Smooth muscle cell (in vitro differentiated cells): ENCODE measurements at regions not wholly inside any gene's neighbourhood (a gene's known extent, or its start where the extent isn't known, plus 50 kb on each side); places are given as distances from the start of the nearest gene placed in this dataset.

Experiments
- DNase-seq: peaks from one replicate; lab custom pipeline; 2025; ENCODE audit not compliant: unreplicated experiment; lab: John Stamatoyannopoulos, UW
- H2AFZ ChIP-seq: fragments of 200-600 bp; sonication (generic); 2 replicates; pipeline ENCODE4 v1.6.0; 2016; ENCODE audit warnings: antibody characterized with exemption, low read depth, mild to moderate bottlenecking
- H3F3A ChIP-seq: fragments of 200-600 bp; sonication (generic); 2 replicates; pipeline ENCODE4 v1.6.0; 2017; ENCODE audit warnings: antibody characterized with exemption, low read depth
- H3K27ac ChIP-seq: fragments of 200-600 bp; sonication (generic); 2 replicates; pipeline ENCODE4 v1.5.1; 2016; ENCODE audit warnings: low read depth, mild to moderate bottlenecking
- H3K27me3 ChIP-seq: fragments of 200-600 bp; sonication (generic); 2 replicates; pipeline ENCODE4 v1.6.1; 2016; ENCODE audit warnings: low read depth, mild to moderate bottlenecking
- H3K36me3 ChIP-seq: fragments of 200-600 bp; sonication (generic); 2 replicates; pipeline ENCODE4 v1.5.1; 2016; ENCODE audit warnings: low read depth
- H3K4me1 ChIP-seq: fragments of 200-600 bp; sonication (generic); 2 replicates; pipeline ENCODE4 v1.5.1; 2016; ENCODE audit warnings: low read depth
- H3K4me2 ChIP-seq: fragments of 200-600 bp; sonication (generic); 2 replicates; pipeline ENCODE4 v1.6.0; 2016; ENCODE audit warnings: mild to moderate bottlenecking
- H3K4me3 ChIP-seq: fragments of 200-600 bp; sonication (generic); 2 replicates; pipeline ENCODE4 v1.5.1; 2016; ENCODE audit warnings: mild to moderate bottlenecking
- H3K79me2 ChIP-seq: fragments of 200-600 bp; sonication (generic); 2 replicates; pipeline ENCODE4 v1.6.0; 2016; ENCODE audit warnings: low read depth, mild to moderate bottlenecking
- H3K9ac ChIP-seq: fragments of 200-600 bp; sonication (generic); 2 replicates; pipeline ENCODE4 v1.6.0; 2016; ENCODE audit warnings: low read depth
- H3K9me3 ChIP-seq: fragments of 200-600 bp; sonication (generic); replicated peaks from 2 replicates; pipeline ENCODE4 v1.5.1; 2016; ENCODE audit warnings: low read depth
- H4K20me1 ChIP-seq: fragments of 200-600 bp; sonication (generic); 2 replicates; pipeline ENCODE4 v1.6.0; 2016; ENCODE audit warnings: low read depth
- WGBS: methylation state at CpG from one replicate; pipeline ENCODE4 v1.1.7; 2016; ENCODE audit warnings: low lambda C conversion rate; 5-methylcytosine and 5-hydroxymethylcytosine counted together
- TF ChIP-seq, protein P1 (sequence below): fragments of 200-600 bp; sonication (generic); IDR thresholded peaks from 2 replicates; pipeline ENCODE4 v1.5.1; 2017; ENCODE audit warnings: borderline replicate concordance, mild to moderate bottlenecking, antibody characterized with exemption; ENCODE audit not compliant: insufficient read depth, poor library complexity, severe bottlenecking

GRCh38 chr6:113560376-113560775 is 296.8 kb upstream of the MARCKS start:
- H2AFZ ChIP-seq, result no peak overlapping the region
- DNase-seq, result no peak
- WGBS, result 100% methylated on average over 1 of the region's 1 CpG
- H4K20me1 ChIP-seq, result no peaks in the 10 kb centered on the region
- H3K4me1 ChIP-seq, result peaks cover 23% of the 10 kb centered on the region
- TF ChIP-seq, protein P1, sequence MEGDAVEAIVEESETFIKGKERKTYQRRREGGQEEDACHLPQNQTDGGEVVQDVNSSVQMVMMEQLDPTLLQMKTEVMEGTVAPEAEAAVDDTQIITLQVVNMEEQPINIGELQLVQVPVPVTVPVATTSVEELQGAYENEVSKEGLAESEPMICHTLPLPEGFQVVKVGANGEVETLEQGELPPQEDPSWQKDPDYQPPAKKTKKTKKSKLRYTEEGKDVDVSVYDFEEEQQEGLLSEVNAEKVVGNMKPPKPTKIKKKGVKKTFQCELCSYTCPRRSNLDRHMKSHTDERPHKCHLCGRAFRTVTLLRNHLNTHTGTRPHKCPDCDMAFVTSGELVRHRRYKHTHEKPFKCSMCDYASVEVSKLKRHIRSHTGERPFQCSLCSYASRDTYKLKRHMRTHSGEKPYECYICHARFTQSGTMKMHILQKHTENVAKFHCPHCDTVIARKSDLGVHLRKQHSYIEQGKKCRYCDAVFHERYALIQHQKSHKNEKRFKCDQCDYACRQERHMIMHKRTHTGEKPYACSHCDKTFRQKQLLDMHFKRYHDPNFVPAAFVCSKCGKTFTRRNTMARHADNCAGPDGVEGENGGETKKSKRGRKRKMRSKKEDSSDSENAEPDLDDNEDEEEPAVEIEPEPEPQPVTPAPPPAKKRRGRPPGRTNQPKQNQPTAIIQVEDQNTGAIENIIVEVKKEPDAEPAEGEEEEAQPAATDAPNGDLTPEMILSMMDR, result no peak
- no peak overlapping the region for H3K4me3 ChIP-seq
- no peak overlapping the region for H3K4me2 ChIP-seq
- no peaks in the 10 kb centered on the region for H3K79me2 ChIP-seq
- H3K27ac ChIP-seq, result peak overlapping the region; percentile 77
- peak overlapping the region; percentile 23 for H3K9ac ChIP-seq
- no peaks in the 10 kb centered on the region for H3K9me3 ChIP-seq
- H3F3A ChIP-seq, result peaks cover 13% of the 10 kb centered on the region
- H3K27me3 ChIP-seq, result no peaks in the 10 kb centered on the region
- no peaks in the 10 kb centered on the region for H3K36me3 ChIP-seq

DNA sequence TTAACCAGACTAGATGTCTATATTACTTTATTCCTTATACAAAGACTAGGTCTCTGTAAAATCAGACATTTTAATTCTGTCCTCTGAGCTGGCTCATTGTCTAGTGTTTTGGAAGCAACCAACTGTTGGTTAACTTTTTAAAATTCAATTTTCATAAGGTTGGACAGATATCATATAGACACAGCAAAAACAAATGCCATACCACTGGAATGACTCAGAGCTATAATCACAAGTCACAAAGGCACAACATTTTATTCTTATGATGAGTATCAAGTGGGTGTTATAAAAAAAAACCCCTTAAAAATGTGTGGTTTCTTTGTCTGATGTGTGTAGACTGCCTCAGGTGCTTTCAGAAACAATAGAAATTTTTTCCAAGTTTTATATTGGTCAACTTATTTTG is 296.2 kb upstream of the MARCKS start:
- Histone ChIP-seq H3K9ac (peak overlapping the region; percentile 23), H3F3A (peaks cover 15% of the 10 kb centered on the region), H3K36me3 (no peaks in the 10 kb centered on the region), H3K4me3 (no peak overlapping the region), H3K27ac (peak overlapping the region; percentile 77), H2AFZ (no peak overlapping the region), H4K20me1 (no peaks in the 10 kb centered on the region), H3K79me2 (no peaks in the 10 kb centered on the region), H3K27me3 (no peaks in the 10 kb centered on the region), H3K9me3 (no peaks in the 10 kb centered on the region), H3K4me1 (peaks cover 26% of the 10 kb centered on the region), H3K4me2 (no peak overlapping the region)
- DNase-seq, result no peak
- TF ChIP-seq, protein P1, result no peak

- no peaks in the 10 kb centered on the region for H4K20me1 ChIP-seq
- H3K9me3 ChIP-seq, result no peaks in the 10 kb centered on the region
- no peak for DNase-seq
- H3K36me3 ChIP-seq, result no peaks in the 10 kb centered on the region
- 92% methylated on average over 2 of the region's 2 CpGs for WGBS
- no peak overlapping the region for H3K4me2 ChIP-seq
- peaks cover 15% of the 10 kb centered on the region for H3F3A ChIP-seq
- H3K27me3 ChIP-seq, result no peaks in the 10 kb centered on the region
- H2AFZ ChIP-seq, result no peak overlapping the region
- peaks cover 26% of the 10 kb centered on the region for H3K4me1 ChIP-seq
- TF ChIP-seq, protein P1, result no peak
- no peak overlapping the region for H3K4me3 ChIP-seq
- no peak overlapping the region for H3K27ac ChIP-seq
- no peaks in the 10 kb centered on the region for H3K79me2 ChIP-seq
- H3K9ac ChIP-seq, result no peak overlapping the region
These were observed 294.9 kb upstream of the MARCKS start for GRCh38 chr6:113562248-113562647.

GRCh38 chr6:113564371-113565171 is 292.6 kb upstream of the MARCKS start:
- peak overlapping the region; percentile 45 for H3K9ac ChIP-seq

More at GRCh38 chr6:113564371-113565171, 292.6 kb upstream of the MARCKS start:
- Histone ChIP-seq H3K27ac (peak overlapping the region; percentile 76), H3K4me1 (peaks cover 13% of the 10 kb centered on the region), H3K4me3 (peak overlapping the region; percentile 38), H2AFZ (peak overlapping the region; percentile 94), H3K27me3 (no peaks in the 10 kb centered on the region), H3K4me2 (peak overlapping the region; percentile 86), H3K36me3 (no peaks in the 10 kb centered on the region), H4K20me1 (no peaks in the 10 kb centered on the region), H3K9me3 (no peaks in the 10 kb centered on the region), H3K79me2 (no peaks in the 10 kb centered on the region), H3F3A (peaks cover 9% of the 10 kb centered on the region)
- 5% methylated on average over 22 of the region's 22 CpGs for WGBS
- TF ChIP-seq, protein P1, result no peak
- peak; percentile 55 for DNase-seq
